ENCODE measurements at regions not wholly inside any gene's neighbourhood (a gene's known extent, or its start where the extent isn't known, plus 50 kb on each side); places are given as distances from the start of the nearest gene placed in this dataset.

- DNase-seq = no peak
These were observed 550.8 kb downstream of the BNC2 start for GRCh38 chr9:16319646-16320045.

GRCh38 chr9:16320338-16320902, 550.0 kb downstream of the BNC2 start:
- DNase-seq = no peak

- no peak for DNase-seq
These were observed 548.9 kb downstream of the BNC2 start for GRCh38 chr9:16321461-16322119.

DNA sequence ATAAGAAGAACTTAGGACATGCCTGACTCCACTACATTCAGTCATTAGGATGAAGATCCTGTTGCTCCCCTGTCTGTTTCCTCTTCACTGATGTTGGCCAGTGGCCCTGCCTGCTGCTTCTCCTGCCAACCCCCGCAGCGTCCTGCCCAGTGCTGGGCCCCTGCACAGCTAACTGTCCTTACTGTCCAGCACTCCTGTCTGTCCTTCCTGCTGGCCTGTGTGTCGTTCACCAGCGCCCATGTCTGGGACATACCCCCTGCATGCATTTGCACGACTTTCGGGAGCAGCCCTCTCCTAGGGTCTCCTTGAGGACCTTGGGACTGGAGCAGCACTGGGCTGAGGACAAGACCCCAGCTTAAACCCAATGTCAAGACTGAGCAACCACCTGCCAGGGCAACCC, 547.6 kb downstream of the BNC2 start:
- DNase-seq = no peak

DNA sequence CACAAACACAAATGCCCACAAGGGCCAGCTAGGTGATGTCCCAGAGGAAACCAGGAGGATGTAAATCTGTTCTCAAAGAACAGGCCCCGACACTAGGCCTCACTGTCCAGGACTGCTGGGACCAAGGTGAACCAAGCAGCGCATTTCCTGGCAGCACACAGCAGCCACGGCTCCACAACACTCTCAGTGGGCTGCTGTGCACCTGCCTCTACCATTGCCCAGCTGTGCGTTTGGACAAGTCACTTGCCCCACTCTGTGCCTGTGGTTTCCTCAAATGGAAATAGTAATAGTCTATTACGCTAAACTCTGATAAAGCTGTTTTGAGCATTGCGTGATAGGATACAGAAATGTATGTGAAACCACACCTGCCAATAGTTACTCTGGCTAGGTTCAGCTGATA, 544.5 kb downstream of the BNC2 start:
- no peak for DNase-seq

DNA sequence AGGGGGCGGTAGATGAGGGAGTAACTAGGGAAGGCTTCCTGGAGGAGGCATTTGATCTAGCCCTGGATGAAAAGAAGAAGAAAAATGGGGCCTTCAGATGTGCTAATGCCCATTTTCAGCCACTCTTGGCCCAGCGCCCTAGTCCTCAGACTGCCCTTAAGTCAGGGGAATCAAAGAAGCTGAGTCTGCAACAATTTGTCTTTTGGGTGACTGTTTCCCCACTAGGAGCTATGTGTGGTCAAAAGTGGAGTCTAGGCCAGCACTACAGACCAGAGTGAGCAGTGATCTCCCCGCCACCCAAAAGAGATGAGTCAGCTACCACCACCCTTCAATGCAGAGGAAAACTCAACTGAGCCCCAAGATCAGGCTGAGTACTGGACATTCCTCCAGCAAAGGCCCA, 542.1 kb downstream of the BNC2 start:
- no peak for DNase-seq

GRCh38 chr9:16329671-16330113, 540.8 kb downstream of the BNC2 start:
- no peak for DNase-seq

DNA sequence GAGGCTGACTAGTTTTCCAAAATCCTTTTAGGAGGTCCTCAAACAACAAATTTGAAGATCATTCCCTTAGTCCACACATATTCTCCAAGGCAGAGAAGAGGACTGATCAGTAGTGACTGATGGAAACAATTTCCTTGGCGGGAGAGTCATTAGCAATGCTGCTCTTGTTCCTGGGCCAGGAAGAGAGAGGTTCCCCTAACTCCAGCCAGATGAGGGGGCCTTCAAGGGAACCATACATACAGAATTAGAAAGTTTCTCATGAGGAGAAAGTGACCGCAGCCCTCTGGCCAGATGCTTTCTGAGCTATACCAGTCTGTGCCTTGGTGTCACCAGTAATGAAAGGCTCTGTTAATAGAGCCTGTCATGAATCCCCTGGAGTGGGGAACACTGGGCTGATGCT, 539.4 kb downstream of the BNC2 start:
- DNase-seq = no peak

GRCh38 chr9:16331527-16331926, 538.9 kb downstream of the BNC2 start:
- no peak for DNase-seq

- no peak for DNase-seq
These were observed 536.8 kb downstream of the BNC2 start for GRCh38 chr9:16333691-16334090.

DNA sequence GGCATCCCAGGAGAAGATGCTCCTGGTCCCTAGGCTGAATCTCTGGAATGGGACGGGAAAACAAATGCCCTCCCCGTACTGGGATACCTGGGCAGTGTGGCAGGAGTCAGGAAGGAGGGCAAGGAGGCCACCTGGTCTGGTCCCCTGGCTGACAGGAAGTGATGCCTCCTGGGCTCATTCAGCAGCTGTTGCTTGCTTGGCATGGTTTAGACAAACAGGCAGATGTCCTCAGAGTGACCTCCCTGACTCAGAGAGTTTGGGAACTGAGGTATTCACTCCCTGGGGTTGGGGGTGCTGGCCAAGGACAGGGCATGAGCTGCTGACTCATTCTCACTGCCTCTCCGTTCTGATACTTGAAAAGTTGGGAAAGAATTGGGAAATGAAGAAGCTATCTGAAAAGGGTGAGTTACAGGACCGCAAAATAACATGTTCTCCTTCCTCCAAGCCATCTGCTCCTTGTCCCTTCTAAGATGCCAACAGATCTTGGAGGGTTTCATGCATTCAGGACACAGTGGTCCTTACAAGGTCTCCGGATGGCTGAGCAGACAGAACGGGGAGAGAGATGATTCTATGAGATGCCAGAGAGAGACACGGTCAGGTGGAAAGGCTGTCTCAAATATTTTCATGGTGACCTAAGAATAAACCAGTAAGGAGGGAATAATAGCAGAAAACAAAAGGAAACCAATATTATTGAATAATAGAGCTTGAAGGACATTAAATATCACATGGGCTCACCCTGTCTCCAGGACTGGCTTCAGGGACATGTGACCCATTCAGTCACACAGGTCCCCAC, 534.5 kb downstream of the BNC2 start:
- DNase-seq = no peak

DNA sequence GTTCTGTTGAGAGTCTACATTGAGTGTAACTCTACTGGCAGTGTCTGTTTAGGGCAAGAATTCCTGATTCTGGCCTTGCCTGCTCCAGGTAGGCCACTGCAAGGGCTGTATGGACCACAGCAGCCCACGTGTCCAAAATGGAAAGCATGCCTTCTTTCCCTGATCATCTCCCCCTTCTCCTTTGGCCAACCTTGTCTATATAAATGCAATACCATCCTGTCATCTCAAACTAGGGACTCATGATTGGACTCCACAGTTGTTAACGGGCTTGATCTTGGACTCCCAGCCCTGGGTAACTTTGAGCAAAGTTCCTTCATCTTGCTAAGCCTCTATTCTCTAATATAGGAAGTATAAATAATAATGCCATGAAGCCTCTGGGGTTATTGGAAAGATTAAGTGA, 533.6 kb downstream of the BNC2 start:
- DNase-seq = no peak

GRCh38 chr9:16337322-16338029, 533.0 kb downstream of the BNC2 start:
- DNase-seq = no peak

DNA sequence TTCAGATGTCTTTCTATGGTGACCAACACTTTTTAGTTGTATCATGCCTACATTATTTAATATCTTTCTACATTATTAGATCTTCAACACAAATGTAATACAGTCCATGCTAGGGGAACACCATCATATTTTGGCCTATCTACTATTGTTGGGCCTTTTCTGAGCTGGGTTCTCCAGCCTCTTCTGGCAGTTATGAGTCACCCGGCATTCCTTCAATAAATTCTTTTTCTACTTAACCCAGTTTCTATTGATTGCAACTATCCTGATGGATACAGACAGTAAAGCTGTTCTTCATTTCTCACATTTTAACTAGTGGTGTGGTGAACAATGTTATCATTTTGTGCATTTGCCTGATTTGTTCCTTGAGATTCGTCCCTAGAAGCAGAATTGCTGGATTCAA, 529.3 kb downstream of the BNC2 start:
- no peak for DNase-seq

DNA sequence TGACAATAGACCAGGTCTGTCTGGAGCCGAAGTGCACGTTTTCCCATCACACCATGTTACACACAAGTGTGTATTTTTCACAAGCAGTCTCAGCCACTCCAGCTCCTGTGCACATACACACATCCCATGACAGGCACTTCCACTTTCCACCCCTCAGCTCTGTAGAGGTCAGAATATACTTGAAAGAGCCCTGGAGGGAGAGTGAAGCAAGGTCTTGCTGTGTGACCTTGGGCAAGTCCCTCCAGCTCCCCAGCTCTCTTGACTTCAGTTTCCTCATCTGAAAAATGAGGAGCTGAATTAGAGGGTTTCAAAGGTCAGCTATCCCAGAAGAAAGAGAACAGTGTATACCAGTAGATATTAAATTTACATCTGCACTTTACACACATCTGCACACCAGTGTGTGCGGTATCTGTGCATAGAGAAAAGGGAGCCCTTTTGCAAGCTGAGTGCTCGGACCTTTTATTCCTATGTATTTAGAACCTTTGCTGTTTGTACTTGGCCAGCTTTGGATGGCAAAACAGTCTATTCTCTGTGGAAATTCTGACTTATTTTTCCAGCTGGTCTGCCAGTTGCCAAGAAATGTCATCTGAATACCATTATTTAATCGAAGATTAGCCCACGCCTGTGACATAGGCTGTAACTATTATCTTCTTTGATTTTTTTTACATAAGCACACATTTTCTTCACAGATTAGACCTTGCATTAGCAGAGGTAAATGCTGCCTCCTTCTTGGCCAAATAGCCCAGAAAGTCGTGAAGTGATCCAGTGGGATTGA, 528.0 kb downstream of the BNC2 start:
- DNase-seq = no peak

GRCh38 chr9:16343249-16344237, 526.9 kb downstream of the BNC2 start:
- DNase-seq = no peak

GRCh38 chr9:16344343-16344742, 526.1 kb downstream of the BNC2 start:
- no peak for DNase-seq

- DNase-seq = no peak
These were observed 524.6 kb downstream of the BNC2 start for GRCh38 chr9:16345902-16346301.

- no peak for DNase-seq
These were observed 522.6 kb downstream of the BNC2 start for GRCh38 chr9:16347886-16348285.

DNA sequence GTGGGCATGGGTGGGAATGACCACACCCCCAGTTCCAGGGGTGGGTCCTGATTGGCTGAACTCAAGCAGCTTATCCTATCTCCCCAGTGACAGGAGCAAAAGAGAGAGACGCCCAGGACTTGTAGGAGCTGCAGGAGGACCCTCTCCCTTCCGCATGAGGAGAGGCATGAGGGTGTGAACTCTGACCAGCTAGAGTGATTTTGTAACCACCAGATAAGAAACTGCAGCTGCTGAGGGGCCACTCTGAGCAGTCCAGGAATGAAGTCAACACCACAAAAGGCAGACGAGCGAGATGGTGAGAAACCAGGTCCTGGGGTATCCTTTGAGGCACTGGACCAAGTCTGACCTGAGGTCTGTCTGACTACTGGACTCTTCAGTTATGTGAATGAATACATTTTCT, 521.9 kb downstream of the BNC2 start:
- no peak for DNase-seq

DNA sequence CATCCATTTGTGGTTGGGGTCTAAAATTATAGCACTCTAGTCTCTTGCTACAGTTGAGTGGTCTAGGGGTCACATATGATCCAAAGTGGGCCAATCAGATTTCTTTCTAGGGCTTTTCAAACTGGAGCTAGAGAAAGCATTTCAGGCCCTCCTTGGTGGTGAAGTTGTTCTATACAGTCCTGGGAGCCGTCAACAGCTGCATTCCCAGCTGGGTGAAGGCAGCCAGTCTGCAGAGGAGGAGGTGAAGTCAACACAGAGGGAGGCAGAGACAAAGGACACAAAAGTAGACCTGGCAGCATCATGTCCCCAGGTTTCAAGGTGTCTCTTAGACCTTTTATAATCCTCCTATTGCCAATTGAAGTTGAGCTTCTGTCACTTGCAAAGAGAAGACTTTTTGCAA, 518.2 kb downstream of the BNC2 start:
- no peak for DNase-seq
